Left hindlimb (tissue), 1 donor: ENCODE measurements at regions not wholly inside any gene's neighbourhood (a gene's known extent, or its start where the extent isn't known, plus 50 kb on each side); places are given as distances from the start of the nearest gene placed in this dataset.

Experiments used
- DNase-seq: peaks from one replicate; pipeline ENCODE4 v3.0.0-alpha.2; 2018

GRCh38 chr10:121076776-121077715 is 225.9 kb downstream of the WDR11 start:
- DNase-seq, result no peak

GRCh38 chr10:121078036-121078435 is 226.9 kb downstream of the WDR11 start:
- no peak for DNase-seq

GRCh38 chr10:121078672-121079102 is 227.5 kb downstream of the WDR11 start:
- peak; percentile 44 for DNase-seq

GRCh38 chr10:121079226-121079625 is 228.1 kb downstream of the WDR11 start:
- DNase-seq, result no peak

- no peak for DNase-seq
Observed at GRCh38 chr10:121080281-121080891, 229.2 kb downstream of the WDR11 start.

- DNase-seq, result no peak
Observed at GRCh38 chr10:121081306-121081705, 230.1 kb downstream of the WDR11 start.

GRCh38 chr10:121082984-121083383 is 231.8 kb downstream of the WDR11 start:
- no peak for DNase-seq

- DNase-seq, result no peak
Observed at GRCh38 chr10:121084016-121084674, 233.0 kb downstream of the WDR11 start.

- no peak for DNase-seq
Observed at GRCh38 chr10:121084675-121085070, 233.5 kb downstream of the WDR11 start.

- no peak for DNase-seq
Observed at GRCh38 chr10:121085367-121085766, 234.2 kb downstream of the WDR11 start.

- DNase-seq, result no peak
Observed at GRCh38 chr10:121087129-121087528, 236.0 kb downstream of the WDR11 start.

- no peak for DNase-seq
Observed at GRCh38 chr10:121087688-121088087, 236.5 kb downstream of the WDR11 start.

- DNase-seq, result no peak
Observed at GRCh38 chr10:121088524-121088923, 237.4 kb downstream of the WDR11 start.

- DNase-seq, result no peak
Observed at GRCh38 chr10:121089434-121089833, 238.3 kb downstream of the WDR11 start.

- no peak for DNase-seq
Observed at GRCh38 chr10:121091961-121092719, 241.0 kb downstream of the WDR11 start.

GRCh38 chr10:121092720-121093095 is 241.5 kb downstream of the WDR11 start:
- DNase-seq, result no peak

GRCh38 chr10:121096617-121097431 is 245.7 kb downstream of the WDR11 start:
- no peak for DNase-seq

- DNase-seq, result no peak
Observed at GRCh38 chr10:121098211-121098610, 247.0 kb downstream of the WDR11 start.

GRCh38 chr10:121098751-121099150 is 247.6 kb downstream of the WDR11 start:
- no peak for DNase-seq

GRCh38 chr10:121099181-121099580 is 248.0 kb downstream of the WDR11 start:
- DNase-seq, result no peak

GRCh38 chr10:121099592-121099991 is 248.4 kb downstream of the WDR11 start:
- no peak for DNase-seq

- no peak for DNase-seq
Observed at GRCh38 chr10:121101561-121101960, 250.4 kb downstream of the WDR11 start.
